Stimulated activated CD8-positive, alpha-beta memory T cell treated with anti-CD3 and anti-CD28 coated beads, Interleukin-15, amount 100 ng/mL, for 48 hours (primary cell): ENCODE measurements at regions not wholly inside any gene's neighbourhood (a gene's known extent, or its start where the extent isn't known, plus 50 kb on each side); places are given as distances from the start of the nearest gene placed in this dataset.
A peak's percentile ranks its signal among the peaks of the same experiment; 100 is the strongest.
"Not testable (repeated sequence)": the region's sequence is repeated elsewhere in the genome, so short reads cannot be mapped to it uniquely, and the experiment has no call there.

Experiments
- DNase-seq, 2 donors: peaks; one replicate each; pipeline ENCODE4 v3.0.0-alpha.2; 2020; ENCODE audit warnings: low read depth in 2 of 2

DNA sequence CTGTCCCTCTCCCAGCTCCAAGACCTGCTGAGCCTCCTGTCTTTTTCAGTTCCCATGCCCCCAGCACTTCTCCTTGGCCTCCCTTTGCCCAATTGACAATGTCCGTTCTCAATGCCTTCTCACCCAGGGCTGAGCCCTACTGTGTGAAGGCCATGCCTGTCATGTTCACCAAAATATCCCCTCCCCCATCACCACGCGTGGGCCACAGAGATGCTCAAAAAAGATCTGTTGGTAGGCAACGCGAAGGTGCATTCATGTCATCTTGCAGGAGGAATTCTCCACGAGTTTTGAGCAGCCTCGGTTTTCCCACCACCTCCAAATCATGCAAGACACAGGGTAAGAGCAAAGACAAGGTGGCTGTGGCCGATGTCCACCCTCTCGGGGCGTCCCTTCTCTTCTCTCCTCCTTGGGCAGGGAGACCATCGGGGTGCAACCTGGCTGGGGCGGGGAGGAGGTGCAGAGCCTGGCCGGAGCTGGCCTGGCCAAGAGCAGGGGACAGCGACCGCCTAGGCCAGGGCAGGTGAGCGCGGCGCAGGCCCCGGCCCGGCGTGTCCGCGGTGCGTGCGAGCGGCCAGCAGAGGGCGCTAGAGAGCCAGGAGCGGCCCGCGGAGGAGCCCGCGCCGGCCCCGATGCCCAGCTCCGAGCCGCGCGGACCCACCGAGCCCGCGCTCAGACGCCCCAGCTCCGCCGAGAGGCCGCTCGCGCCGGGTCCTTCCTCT, 56.3 kb upstream of the KRTAP5-11 start:
- DNase-seq, result peak; percentile 25 to 40

DNA sequence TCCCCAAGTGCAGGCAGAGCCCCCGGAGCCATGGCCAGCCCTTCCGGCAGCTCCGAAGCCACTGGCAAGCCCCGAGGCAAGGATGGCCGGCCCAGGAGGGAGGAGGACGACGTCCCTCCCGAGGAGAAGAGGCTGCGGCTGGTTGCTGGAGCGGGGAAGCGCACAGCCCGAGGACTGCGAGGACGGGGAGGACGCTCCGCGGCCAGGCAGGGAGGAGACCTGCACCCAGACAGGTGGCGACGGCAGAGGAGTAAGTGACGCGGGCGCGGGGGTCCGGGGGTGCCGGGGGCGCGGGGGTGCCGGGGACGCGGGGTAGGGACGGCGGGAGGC, 56.8 kb upstream of the KRTAP5-11 start:
- DNase-seq, result not testable (repeated sequence)

DNA sequence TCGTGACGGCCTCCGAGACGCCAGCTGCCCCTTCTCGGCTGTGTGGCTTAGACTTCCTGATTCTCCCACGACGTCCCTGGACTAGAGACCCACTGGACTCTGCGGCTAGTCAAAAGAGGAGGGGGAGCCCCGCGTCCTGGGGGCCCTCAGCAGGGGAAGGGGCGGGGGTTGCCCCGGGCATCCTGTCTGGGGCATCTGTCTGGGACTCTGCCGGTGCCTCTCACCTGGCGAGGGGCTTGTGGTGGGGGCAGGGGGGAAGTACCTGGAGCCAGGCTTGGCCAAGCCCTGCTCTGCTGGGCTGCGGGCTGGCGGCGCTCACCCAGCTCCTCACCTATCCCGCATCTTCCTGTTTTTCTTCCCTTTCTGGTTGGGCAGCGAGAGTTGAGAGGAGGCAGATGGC, 57.2 kb upstream of the KRTAP5-11 start:
- DNase-seq, result not testable (repeated sequence)

DNA sequence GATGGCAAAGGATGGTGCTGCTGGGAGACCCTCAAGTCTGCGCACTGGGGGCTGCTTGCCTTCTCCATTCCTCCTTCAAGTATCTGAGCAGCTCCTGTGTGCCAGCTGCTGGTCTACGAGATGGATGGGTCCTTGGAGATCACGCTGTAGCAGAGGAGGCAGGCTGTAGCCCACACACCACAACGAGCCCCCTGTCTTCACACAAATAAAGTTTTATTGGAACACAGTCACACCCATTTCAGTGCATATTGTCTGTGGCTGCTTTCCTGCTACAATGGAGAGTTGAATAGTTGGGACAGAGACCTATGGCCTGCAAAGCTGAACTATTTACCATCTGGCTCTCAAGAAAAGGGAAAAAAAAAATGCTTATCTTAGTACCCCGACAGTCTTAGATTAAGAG, 64.4 kb upstream of the KRTAP5-11 start:
- not testable (repeated sequence) for DNase-seq

DNA sequence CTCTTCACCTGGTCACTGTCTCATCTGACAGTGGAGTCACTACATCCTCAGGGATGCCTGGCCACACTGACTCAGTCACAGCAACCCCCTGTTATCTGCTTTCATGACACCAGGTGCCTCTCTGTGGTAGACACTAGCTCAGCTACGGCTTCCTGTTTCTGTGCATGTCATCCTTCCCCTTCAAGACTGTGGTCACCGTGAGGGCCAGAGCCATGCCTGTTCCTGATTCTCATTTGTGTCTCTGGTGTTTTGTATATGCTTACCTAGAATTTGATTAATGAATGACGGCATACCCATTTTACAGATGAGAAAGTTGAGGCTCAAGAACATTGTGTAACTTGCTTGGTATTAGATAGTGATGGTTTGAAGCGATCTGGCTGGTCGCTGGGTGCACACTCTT, 70.3 kb upstream of the KRTAP5-11 start:
- DNase-seq, result not testable (repeated sequence)

DNA sequence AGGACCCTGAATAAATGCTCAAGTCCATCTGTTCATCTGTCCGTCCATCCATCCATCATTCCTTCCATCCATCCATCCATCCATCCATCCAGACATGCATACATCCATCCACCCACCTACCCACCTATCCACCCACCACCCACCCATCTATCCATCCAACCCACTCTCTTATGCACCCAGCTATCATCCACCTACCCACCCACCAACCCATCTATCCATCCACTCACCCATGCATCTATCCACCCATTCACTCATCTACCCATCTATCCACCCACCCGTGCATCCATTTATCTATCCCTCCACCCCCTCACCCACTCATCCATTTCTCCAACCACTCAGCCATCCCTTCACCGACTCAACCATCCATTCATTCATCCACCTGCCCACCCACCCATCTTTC, 71.7 kb upstream of the KRTAP5-11 start:
- not testable (repeated sequence) for DNase-seq

DNA sequence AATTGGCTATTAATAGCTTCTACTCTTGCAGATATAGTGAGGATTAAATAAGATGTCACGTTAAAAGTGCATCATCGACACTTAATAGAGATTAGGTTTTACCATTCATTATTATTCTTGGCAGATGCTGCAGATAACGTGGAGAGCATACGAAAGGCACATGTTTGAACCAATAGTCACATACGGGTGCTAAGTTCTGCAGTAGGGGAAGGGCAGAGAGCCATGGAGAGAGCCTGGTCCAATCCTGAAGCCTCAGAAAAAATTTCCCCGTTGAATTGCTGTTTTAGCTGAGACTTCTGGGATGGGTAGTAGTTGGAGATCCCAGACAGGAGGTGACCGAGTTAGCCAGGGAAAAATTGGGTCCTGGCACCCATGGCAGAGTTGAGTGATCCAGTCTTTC, 72.4 kb upstream of the KRTAP5-11 start:
- DNase-seq, result not testable (repeated sequence)

DNA sequence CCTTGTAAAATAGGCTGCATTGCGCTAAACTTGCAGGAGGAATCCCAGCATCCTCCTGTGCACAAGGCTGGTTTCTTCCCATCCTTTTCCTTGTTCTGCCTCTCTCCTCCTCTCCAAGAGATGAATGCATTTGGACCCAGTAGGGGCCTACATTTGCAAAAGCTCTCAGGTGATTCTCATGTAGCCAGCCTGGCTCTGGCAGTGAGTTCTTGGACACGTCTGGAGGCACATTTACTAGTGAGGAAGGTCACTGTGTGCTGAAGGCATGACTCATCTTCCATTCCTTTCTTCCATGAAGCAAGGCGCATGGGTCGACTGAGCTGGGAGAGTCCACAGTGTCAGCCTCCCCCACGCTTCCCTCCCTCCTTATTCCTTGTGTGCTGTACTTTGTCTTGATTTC, 73.8 kb upstream of the KRTAP5-11 start:
- not testable (repeated sequence) for DNase-seq

DNA sequence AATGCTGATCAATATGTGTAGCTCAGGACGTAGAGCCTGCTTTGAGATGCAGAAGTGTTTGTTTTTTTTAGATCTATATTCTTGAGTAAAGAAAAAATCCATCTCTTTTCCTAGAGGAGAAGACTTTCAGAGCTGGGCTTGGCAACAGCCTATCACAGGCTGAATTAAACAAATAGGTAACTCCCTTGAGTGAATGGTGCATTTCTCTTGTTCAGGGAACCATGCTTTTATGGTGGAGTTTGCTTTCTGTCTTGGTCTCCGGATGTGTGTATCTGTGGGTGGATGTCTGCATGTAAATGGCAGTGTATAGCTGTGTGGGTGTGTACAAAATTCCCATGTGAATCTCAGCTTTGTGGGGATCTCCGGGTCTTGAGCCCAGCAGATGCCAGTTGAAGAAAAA, 82.3 kb upstream of the KRTAP5-11 start:
- not testable (repeated sequence) for DNase-seq

DNA sequence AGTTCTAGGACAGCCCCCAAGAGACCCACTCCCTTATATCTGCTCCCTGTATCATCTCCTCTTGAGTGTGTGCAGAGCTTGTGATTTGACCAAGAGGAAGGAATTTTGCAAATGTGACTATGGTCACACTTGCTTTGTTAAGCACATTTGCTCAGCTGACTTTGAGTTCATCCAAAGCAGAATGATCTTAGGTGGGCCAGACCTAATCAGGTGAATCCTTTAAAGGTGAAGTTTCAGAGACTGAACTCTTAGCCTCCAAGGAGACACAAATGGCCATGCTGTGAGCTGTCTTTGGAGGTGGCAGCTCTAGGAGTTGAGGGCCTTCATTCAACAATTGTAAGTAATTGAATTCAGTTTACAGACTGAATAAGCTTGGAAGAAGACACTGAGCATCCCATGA, 115.4 kb upstream of the KRTAP5-11 start:
- not testable (repeated sequence) for DNase-seq

DNA sequence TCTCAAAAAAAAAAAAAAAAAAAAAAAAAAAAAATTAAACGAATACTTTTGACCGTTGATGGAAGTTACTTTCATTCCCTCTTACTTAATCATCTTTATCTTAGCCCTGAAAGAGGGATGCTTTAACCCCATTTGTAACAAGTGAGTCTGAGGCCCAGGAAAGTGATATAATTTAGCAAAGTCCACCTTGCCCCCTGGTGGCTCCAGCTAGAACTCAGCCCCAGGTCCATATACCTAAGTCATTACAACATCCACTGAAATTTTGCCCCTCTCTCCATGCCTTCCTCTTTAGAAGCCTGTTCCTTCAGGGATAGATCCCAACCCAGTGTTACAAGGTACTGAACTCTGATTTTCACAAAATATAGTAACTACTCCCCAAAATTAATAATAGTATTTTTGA, 116.3 kb upstream of the KRTAP5-11 start:
- DNase-seq, result not testable (repeated sequence)

DNA sequence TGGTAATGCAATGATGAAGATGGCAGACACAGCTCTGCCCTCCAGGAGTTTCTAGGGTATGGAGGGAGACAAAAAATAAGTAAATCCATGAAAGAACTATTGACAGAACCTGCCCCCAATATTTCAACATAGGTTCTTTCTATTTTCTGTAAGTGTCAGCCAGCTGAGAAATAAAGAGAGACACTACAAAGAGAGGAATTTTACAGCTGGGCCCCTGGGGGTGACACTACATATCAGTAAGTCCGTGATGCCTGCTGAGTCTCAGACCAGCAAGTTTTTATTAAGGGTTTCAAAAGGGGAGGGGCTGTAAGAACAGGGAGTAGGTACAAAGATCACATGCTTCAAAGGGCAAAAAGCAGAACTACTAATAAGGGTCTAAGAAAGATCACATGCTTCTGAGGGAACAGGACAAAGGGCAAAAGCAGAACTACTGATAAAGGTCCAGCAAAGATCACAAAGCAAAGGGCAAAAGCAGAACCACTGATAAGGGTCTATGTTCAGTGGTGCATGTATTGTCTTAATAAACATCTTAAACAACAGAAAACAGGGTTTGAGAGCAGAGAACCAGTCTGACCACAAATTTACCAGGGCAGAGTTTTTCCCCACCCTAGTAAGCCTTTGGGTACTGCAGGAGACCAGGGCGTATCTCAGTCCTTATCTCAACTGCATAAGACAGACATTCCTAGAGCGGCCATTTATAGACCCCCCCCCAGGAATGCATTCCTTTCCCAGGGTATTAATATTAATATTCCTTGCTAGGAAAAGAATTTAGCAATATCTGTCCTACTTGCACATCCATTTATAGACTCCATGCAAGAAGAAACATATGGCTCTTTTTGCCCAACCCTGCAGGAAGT, 119.0 kb upstream of the KRTAP5-11 start:
- not testable (repeated sequence) for DNase-seq

DNA sequence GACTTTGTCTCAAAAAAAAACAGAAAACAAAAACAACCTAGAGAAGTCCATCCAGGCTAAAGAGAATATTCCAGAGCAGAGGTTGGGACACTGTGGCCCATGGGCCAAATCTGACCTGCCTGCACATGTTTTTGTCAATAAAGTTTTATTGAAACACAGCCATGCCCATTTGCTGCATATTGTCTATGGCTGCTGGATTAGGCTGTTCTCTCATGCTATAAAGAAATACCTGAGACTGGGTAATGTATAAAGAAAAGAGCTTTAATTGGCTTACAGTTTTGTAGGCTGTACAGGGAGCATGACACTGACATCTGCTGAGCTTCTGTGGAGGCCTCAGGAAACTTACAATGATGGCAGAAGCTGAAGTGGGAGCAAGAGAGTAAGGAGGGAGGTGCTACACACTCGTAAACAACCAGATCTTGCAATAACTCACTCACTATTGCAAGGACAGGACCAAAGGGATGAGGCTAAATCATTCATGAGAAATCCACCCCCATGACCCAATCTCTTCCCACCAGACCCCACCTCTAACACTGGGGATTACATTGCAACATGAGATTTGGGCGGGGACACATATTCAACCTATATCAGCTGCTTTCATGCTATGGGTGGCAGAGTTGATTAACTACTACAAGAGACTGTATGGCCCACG, 122.5 kb upstream of the KRTAP5-11 start:
- not testable (repeated sequence) for DNase-seq

DNA sequence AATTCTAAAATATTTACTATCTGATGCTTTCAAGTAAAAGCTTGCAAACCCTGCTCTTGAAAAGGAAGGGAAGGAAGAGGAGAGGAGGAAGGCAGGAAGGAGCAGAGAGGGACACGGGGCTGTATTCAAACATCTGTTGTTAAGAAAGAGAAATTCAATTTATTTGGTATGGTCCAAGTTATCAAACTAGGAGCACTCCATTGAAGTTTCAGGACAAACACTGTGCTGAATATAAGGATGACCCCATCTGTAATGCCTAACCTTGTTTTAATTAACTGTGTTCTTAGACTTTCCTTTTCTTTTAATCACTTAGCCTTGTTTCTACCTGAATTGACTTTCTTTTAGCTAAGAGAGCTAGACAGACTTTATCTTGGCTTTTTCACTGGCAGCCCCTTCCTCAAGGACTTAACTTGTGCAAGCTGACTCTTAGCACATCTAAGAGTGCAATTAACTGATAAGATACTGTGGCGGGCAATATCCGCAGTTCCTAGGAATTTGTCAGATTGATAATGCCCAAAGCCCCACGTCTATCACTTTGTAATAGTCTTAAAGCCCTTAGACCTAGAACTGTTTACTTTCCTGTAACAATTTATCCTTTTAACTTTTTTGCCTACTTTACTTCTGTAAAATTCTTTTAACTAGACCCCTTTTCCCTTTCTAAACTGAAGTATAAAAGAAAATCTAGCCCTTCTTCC, 123.2 kb upstream of the KRTAP5-11 start:
- not testable (repeated sequence) for DNase-seq

DNA sequence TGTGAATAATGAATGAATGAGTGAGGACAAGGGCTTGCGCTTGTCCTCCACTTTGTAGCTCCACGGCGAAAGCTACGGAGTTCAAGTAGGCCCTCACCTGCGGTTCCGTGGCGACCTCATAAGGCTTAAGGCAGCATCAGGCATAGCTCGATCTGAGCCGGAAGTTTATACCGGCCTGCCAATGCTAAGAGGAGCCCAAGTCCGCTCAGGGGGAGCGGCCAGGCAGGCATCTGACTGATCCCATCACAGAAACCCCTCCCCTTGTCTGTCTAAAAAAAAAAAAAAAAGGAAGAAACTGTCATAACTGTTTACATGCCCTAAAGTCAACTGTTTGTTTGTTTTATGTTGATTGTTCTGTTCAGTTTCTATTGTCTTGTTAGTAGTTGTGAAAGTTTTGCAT, 124.4 kb upstream of the KRTAP5-11 start:
- not testable (repeated sequence) for DNase-seq

DNA sequence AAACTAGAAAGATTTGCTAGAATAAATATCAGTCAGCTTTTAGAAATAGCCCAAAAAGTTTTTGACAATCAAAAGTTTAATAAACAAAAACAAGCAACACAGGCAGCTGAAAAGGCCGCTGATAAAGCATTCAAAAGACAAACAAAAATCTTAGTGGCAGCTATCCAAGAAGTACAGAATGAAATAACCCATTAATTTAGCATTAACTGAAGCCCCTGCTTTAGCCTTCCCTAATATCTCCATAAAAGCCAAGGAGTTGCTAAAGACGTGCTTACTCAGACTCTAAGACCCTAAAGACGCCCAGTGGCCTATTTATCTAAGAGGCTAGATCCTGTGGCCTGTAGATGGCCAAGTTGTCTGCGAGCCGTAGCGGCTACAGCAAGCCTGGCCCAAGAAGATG, 123.5 kb upstream of the DEFB108B start:
- DNase-seq, result not testable (repeated sequence)

DNA sequence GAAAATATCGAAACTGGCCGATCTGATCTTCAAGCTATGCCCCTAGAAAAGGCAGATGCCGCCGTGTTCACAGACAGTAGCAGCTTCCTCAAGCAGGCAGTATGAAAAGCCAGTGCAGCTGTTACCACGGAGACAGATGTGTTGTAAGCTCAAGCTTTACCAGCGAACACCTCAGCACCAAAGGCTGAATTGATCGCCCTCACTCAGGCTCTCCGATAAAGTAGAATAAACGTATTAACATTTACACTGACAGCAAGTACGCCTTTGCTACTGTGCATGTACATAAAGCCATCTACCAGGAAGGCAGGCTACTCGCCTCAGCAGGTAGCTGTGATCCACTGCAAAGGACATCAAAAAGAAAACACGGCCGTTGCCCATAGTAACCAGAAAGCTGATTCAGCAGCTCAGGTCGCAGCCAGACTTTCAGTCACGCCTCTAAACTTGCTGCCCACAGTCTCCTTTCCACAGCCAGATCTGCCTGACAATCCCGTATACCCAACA, 122.8 kb upstream of the DEFB108B start:
- peak in 1 of 2 donors; percentile 4 for DNase-seq

DNA sequence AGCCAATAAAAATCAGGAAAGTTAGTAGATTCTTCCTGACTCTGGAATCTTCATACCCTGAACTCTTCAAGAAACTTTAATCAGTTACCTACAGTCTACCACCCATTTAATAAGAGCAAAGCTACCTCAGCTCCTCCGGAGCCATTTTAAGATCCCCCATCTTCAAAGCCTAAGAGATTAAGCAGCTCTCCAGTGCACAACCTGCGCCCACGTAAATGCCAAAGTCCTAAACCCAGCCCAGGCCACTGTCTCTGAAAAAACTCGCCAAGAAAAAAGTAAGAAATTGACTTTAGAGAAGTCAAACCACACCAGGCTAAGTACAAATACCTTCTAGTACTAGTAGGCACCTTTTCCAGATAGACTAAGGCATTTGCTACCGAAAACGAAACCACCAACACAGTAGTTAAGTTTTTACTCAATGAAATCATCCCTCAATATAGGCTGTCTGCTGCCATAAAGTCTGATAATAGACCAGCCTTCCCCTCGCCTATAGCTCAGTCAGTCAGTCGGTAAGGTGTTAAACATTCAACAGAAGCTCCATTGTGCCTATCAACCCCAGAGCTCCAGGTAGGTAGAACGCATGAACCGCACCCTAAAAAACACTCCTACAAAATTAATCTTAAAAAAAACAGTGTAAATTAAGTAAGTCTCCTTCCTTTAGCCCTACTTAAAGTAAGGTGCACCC, 122.2 kb upstream of the DEFB108B start:
- DNase-seq, result not testable (repeated sequence)

DNA sequence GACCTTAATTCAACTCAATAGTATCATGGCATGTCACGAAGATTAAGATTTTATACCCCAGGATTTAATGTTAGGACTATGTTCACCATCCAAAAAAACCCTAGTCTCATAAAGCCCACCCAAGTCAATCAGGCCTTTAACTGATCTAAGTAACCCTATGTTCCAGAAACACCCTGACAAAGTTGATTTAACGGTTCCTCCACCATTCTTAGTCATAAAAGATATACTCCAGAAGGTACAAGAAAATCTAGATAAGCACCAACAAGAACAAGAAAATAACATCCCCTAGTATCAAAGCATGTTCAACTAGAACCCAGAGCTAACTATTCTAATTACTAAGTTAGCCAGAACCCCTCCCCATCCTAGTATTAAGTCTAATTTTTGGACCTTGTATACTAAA, 120.7 kb upstream of the DEFB108B start:
- not testable (repeated sequence) for DNase-seq

DNA sequence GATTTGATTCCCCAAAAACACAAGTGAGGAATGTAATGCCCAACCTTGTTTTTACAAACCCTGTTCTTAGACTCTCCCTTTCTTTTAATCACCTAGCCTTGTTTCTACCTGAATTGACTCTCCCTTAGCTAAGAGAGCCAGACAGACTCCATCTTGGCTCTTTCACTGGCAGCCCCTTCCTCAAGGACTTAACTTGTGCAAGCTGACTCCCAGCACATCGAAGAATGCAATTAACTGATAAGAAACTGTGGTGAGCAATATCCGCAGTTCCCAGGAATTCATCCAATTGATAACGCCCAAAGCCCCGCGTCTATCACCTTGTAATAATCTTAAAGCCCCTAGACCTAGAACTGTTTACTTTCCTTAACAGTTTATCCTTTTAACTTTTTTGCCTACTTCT, 120.2 kb upstream of the DEFB108B start:
- not testable (repeated sequence) for DNase-seq

DNA sequence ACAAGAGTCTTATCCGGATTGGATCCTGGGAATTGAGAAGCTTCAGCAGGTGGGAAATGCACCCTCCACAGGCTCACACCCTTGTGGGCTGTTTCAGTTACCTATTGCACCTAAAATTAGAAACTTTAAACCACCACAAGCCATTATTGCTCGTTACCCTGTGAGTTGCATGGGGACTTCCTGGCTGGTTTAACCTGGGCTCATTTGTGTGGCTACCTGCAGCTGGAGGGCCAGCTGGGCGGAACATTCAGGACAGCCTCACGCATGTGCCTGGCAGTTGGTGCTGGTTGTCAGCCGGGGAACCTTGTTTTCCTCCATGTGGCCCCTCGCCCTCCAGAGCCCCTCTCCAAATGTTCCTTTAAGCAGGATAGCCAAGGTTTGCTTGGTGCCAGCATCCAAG, 118.5 kb upstream of the DEFB108B start:
- DNase-seq, result not testable (repeated sequence)
